HG03432 (cell line): ENCODE measurements at regions not wholly inside any gene's neighbourhood (a gene's known extent, or its start where the extent isn't known, plus 50 kb on each side); places are given as distances from the start of the nearest gene placed in this dataset.
"Not testable (repeated sequence)": the region's sequence is repeated elsewhere in the genome, so short reads cannot be mapped to it uniquely, and the experiment has no call there.

ENCODE experiments used
- ATAC-seq: cut with Tn5 transposase; IDR thresholded peaks from one replicate; pipeline ENCODE4 v1.9.1; 2021; ENCODE audit warnings: mild to moderate bottlenecking, moderate library complexity; ENCODE audit not compliant: unreplicated experiment

DNA sequence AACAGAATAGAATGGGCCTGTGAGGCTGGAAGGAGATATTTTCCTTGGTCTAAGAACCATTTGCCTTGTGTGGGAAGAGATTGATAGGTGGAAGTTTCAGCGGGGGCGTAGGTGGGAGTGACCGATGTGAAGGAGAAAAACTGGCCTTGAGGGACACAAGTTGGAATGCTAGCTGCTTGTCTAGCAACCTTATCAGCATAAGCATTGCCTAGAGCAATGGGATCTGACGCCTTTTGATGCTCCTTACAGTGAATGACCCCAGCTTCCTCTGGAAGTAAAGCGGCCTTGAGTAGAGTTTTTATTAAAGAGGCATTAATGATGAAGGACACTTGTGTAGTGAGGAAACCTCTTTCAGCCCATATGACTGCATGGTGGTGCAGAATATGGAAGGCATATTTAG is 843.8 kb upstream of the ANO3 start:
- ATAC-seq: not testable (repeated sequence)

DNA sequence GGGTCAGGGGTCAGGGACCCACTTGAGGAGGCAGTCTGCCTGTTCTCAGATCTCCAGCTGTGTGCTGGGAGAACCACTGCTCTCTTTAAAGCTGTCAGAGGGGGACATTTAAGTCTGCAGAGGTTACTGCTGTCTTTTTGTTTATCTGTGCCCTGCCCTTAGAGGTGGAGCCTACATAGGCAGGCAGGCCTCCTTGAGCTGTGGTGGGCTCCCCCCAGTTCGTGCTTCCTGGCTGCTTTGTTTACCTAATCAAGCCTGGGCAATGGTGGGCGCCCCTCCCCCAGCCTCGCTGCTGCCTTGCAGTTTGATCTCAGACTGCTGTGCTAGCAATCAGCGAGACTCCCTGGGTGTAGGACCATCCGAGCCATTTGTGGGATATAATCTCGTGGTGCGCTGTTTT is 830.5 kb upstream of the ANO3 start:
- not testable (repeated sequence) for ATAC-seq

DNA sequence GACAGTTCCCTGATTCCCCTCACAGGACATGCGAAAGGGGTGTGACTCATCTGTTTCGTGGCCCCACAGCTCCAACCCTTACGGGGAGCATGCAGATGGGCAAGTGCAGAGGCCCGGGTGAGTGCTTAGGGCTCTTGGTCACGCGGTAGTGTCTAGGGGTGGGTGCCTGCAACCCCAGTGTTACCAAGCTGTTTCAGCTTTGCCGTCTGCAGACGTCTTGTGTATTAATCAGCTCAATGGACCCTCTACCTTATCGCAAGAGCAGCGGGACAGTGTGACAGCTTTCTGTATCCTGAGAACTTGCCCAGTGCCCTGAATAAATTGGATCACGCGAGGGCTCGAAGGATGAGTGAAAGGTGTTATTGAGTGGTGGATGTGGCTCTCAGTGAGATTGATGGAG is 816.4 kb upstream of the ANO3 start:
- no peak for ATAC-seq

DNA sequence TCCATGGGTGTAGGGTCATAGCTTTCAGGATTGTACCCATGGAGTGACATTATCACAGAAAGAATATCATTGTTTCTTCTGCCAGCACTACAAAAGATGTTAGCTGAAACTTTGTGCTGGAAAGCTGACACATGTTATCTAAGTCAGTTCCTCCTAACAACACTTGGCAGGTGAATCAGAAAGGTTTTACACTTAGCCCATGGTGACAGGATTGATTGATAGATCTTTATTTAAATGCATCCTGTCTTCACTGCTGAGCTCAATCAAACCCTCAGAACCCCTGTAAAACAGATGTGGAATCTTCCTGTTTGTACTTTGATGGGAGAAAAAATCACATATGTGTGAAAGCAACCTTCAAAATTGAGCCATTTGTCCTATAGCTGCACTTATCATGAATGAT is 811.5 kb upstream of the ANO3 start:
- ATAC-seq: no peak

DNA sequence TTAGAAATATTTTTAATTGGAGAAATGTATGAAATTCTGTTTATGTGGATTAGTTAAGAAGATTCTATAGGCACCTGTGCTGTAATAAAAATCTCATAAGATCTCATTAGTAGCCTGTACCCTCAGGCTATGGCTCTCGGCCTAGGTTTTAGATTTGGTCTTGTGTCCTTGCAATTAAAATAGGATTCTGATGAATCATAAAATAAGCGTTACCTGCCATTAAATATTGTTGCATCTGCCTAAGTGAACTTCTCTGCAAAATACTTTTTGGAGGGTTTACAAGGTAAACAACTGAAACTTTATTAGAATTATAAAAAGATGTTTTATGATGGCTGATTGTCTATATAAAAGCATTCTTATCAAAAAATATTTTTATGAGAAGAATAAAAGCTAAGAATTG is 804.1 kb upstream of the ANO3 start:
- no peak for ATAC-seq

DNA sequence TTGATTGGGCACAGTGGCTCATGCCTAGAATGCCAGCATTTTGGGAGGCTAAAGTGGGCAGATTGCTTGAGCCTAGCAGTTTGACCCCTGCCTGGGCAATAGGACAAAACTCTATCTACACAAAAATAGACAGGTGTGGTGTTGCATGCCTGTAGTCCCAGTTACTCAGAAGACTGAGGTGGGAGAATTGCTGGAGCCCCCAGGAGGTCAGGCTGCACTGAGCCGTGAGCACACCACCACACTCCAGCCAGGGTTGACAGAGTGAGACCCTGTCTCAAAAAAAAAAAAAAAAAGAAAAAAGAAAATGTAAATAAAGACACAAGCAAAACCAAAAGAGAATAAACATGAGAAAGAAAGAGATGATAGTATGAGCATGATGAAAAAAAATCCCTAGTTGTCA is 802.4 kb upstream of the ANO3 start:
- ATAC-seq: no peak

DNA sequence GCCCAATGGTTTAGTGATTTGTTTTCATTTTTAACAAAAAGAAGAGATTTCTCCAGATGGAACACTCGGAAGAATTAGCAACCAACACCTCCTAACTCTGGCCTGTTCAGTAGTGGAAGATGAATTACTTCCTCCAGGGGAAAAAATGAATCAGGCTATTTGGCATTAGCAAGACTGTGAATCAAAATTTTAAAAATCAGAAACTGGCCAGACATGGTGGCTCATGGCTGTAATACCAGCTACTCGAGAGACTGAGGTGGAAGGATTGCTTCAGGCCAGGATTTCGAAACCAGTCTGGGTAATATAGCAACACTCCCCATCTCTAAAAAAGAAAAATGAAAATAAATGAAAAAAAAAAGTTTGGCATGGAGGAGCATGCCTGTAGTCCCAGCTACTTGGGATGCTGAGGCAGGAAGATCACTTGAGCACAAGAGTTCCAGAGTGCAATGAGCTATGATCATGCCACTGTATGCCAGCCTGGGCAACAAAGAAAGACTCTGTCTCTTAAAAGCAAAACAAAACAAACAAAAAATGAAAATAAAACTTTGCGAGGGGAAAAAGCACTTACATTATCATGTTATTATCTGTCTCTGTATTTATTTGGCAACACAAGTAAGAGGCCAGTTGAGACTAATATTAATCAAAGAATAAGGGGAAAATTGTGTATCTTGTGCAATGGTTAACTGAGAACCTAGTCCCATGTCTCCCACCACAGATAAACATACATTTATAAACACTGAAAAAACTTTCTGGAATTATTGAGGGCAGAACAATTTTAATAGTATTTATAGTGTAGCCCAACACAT is 796.3 kb upstream of the ANO3 start:
- no peak for ATAC-seq

DNA sequence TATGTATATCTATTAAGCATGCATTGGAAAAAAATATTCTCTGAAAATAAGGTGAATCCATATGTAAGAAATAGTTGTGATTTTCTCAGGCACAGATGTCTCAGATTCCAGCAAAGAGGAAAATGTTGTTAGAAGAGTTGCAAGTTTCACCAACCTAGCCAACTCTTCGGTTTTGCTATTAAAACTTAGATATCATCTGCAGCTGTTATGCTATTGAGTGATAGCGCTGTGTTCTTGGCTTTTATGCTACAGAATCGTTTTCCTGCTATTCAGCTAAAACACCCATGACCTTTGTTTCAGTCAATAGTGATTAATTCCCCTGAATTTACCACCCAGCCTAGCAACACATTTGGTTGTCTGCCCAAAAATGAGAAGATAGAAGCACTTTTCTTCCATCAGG is 795.6 kb upstream of the ANO3 start:
- ATAC-seq: no peak

DNA sequence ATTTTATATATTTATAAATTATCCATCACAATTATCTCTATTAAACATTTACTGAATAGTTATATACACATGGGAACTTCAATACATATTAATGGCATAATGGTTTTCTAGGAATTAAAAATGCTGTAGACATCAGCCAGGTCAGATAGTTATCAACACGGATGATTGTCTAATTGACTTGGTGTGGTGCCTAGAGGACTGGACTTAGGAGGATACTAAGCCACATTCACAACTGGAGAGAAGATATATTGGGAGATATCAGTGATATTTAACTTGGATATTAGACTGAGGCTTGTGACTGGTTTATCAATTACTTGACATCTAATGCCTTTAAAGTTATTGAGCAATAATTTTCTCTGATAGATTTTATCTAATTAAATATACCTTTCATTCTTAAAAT is 794.5 kb upstream of the ANO3 start:
- ATAC-seq: no peak

DNA sequence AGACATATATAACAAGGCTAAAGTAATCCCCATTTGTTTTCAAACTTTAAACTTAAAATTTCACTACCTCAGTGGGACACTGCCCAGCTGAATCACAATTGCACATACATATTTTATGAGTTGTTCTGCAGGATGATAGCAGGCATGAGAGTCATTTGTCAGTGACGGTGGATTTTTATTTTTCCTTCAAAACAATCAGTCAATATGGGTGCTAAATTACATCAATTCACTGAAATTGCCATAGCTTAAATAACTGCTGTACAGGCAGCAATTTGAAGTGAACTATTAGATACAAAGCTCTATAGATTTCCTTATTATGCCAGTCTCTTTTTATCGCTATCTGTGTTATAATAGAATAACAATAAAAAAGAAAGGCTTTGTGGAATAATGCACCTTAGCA is 784.6 kb upstream of the ANO3 start:
- no peak for ATAC-seq

DNA sequence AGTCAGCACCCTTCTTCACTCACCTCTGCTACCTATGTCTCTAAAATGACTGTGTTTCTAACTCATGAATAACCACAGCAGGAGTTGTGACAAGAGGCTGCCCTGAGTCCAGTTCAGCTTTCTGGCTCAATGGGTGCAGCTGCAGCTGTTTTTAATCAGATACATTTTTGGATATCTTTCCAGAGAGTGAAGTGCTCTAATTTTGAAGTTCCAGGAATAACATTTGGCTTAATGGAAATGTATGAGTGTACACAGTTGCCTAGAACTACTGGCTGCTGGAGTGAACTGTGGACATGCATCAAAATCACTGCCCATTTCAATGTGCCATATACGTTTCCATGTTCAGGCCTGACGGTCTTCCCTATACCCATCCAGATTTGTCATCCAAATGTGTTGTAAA is 769.5 kb upstream of the ANO3 start:
- ATAC-seq: no peak

DNA sequence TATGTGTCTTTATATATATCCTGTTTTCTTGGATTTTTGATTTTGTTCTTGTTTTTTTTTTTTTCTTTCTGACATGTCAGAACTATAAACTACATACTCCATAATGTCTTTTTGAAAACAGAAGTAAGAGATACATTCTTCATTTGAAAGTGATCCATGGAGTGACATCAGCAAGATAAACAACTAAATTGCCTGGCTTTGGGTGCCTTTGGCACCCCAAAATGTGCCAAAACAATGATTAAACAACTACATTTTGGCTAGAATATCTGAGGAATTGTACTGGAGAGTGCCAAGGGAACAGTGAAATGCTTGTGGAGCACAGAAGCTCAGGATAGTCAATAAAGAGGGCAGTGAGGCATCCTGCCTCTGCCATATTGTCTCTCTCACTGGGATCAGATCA is 766.1 kb upstream of the ANO3 start:
- ATAC-seq: no peak

DNA sequence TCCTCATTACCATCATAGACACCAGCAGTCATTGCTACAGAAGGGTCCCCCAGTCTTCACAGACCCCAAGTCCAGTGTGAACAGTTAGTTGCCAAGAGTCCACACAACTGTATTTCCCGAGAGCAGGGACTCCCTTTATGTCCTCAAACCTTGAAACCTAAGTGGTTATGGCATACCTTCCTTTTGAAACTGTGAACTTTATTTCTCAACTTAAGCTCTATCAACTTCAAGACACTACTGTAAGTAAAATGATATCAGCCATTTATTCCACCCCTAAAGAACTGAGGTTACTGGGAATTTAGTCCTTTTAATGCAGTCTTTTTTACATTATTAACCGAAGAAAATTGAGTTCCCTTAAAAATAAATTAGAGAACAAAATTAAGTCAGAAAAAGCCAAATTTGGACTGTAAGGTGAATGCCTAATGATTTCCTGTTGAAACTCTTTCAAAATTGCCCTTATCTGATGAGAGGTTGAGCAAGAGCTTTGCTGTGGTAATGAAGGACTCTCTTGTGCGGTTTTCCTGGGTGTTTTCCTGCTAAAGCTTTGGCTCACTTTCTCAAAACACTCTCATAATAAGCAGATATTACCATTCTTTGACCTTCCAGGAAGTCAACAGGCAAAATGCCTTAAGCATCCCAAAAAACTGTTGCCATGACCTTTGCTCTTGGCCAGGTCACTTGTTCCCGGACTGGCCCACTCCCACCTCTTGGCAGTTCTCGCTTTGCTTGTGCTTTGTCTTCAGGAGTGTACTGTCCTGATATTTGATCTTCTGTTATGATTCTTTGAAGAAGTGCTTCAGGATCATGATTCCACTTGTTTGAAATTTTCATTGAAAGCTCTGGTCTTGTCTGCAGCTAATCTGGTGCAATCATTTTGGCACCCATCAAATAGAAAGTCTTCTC is 765.4 kb upstream of the ANO3 start:
- ATAC-seq: no peak

DNA sequence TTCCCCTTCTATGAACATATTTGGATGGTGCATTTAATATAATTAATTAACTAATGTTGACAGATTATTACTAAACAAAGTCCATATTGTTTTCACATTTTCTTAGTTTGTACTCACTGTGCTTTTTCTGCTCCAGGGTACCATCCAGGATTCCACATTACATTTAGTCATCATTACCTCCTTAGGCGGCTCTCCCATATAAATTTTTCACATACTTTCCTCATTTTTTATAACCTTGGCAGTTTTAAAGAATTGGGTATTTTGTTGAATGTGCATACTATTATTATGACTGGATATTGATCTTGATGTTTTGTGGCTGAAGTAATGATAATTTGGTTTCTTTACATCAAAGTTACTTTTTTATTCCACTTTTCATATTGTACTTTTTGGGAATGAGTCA is 755.6 kb upstream of the ANO3 start:
- no peak for ATAC-seq

DNA sequence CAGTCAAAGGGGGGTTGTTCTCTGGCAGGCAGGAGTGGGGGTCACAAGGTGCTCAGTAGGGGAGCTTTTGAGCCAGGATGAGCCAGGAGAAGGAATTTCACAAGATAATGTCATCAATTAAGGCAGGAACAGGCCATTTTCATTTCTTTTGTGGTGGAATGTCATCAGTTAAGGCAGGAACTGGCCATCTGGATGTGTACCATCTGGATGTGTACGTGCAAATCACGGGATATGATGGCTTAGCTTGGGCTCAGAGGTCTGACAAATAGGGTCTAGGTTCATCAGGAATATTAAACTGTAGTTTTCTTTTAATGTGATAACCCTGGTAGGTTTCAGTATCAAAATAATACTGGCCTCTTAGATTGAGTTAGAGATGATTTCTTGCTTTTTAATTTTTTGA is 752.4 kb upstream of the ANO3 start:
- ATAC-seq: not testable (repeated sequence)

DNA sequence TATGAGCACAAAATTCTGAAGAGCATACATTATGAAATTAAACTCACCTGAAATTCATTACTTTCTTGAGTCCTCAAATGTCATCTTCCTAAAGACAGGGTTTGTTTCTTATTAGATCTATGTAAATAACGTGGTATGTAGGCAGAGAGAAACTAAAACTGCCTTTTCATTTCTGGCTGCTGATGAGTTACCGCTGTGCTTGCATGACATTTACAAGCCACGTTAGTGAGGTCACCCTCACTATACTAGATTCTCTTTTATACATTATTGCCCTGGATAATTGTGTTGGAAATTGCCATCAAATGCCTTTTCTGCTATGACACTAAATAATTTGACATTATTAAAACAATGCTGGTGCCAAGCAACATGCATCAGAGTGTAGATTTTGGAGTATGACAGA is 748.3 kb upstream of the ANO3 start:
- ATAC-seq: no peak

DNA sequence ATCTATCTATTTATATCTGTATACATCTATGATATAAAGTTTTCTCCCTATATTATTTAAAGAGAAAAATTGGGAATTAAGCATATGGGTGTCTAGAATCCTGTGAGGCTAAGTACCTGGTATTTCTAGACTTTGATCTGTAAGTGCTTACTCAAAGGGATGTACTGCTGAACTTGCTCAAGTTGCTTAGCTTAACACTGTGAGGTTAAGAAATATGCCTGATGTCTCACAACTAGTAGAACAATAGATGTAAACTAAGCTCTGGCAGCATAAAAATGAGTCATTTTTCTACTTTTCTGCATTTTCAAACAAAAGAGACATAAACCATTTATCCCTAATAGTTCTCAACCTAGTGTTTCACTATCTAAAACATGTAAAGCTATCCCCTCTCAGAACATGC is 744.4 kb upstream of the ANO3 start:
- no peak for ATAC-seq

DNA sequence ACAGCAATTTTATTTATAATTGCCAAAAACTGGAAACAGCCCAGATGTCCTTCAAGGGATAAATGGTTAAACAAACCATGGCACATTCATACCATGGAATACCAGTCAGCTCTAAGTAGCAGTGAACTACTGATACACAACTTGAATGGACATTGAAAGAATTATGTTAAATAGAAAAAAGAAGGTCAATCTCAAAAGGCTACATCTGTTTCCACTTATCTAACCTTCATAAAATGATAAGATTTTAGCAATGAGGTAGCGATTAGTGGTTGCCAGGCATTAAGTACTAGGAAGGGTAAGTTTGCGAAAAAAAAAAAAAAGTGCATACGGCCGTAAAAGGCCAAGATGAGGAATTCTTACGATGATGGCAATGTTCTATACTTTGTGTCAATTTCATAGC is 738.7 kb upstream of the ANO3 start:
- no peak for ATAC-seq

DNA sequence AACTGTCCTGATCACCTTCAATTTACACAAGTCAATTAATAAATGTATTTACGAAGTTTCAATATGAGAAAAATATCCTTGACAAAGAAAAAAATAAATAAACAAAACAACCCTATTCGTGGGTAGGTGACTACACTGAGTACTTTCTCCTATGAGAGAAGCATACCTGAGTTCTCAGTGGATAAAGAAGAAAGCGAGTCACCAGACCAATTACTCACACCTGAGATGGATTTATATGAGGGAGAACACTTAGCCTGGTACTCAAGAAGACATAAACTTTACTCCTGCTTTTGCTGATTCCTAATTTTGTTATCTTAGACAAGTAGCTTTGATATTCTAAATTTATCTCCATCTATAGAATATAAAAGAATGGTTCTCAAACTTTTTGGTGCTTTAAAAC is 735.2 kb upstream of the ANO3 start:
- no peak for ATAC-seq

DNA sequence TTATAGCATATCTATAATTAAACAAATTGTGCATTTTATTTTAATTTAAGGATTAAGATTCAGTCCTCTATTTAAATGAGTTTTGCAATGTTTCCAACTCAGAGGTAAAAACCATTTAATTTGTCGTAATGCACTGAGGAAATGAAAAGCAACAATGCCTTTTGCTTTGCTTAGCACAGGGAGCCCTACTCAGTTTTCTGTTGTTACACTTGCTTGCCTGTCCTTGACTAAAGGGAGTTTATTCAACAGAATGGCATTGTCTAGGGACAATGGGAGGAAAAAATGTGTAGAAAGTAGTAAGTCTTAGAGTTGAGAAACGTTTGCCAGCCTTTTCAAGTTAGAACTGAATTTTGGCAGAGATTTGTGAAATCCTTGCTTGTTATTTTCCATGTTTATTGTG is 734.2 kb upstream of the ANO3 start:
- ATAC-seq: no peak

DNA sequence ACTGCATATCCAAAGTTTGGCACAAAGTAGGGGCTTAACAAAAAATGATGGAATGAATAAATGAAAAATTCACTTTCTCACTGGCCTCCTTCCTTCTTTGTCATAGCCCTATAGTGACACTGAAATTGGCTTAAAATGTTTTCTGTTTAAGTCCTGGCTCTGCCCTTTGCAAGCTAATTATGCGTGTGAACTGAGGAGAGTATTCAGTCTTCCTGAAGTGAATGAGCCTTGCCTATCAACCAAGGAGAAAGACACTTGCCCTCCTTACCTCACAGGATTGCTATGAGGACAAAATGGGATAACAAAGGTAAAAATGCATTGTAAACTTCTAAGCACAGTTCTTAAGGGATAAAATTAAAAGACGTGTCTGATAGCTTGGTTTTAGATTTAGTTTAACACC is 729.8 kb upstream of the ANO3 start:
- no peak for ATAC-seq

DNA sequence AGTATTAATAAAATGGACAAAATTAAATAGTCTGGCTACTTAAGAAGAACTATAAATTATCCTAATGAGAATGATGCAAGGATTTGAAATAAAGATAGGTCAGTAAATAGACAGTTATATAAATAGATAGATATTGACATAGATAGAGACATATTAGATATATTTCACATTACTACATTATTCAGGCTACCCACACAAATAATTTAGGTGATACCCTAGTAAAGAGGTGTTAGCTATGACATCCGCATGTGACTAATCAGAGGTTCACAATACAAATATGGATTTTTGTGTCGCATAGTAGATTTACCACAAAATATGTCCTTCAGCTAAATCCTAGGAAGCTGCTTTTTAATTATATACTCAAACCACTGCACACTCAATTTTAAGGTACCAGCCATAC is 729.0 kb upstream of the ANO3 start:
- no peak for ATAC-seq
